GM19240 (cell line): ENCODE measurements at regions not wholly inside any gene's neighbourhood (a gene's known extent, or its start where the extent isn't known, plus 50 kb on each side); places are given as distances from the start of the nearest gene placed in this dataset.

ENCODE experiments used
- DNase-seq: peaks from one replicate; pipeline ENCODE4 v3.0.0; 2011; ENCODE audit warnings: low spot score; ENCODE audit not compliant: insufficient read length

DNA sequence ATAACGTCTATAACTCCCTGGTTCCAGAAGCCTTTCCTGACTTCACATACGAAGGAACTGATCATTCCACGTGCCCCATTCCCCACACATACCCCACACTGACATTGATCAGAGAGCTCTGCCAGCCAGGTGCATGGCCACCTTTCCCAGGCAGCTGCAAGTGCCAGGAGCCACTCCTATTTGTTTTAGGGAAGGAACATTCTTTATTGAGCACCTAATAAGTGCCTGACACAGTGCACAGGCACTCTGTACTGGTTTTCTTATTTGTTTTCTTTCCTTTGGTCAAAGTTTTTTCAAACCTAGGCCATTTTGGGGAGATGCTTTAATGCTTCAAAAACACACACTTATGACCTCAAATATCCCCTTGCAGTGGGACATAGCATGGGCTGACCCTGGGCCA lies 50.0 kb downstream of the PITPNM2 start:
- DNase-seq = no peak

DNA sequence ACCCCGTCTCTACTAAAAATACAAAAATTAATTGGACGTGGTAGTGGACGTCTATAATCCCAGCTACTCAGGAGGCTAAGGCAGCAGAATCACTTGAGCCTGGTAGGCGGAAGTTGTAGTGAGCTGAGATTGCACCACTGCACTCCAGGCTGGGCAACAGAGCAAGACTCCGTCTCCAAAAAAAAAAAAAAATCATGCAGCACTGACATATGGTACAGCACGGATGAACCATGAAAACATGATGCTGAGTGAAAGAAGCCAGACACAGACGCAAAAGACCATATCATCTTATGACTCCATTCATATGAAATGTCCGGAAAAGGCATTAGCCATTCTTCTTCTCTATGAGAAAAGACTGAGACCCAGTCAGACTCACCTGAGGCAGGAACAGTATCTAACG lies 50.4 kb downstream of the PITPNM2 start:
- DNase-seq = no peak

DNA sequence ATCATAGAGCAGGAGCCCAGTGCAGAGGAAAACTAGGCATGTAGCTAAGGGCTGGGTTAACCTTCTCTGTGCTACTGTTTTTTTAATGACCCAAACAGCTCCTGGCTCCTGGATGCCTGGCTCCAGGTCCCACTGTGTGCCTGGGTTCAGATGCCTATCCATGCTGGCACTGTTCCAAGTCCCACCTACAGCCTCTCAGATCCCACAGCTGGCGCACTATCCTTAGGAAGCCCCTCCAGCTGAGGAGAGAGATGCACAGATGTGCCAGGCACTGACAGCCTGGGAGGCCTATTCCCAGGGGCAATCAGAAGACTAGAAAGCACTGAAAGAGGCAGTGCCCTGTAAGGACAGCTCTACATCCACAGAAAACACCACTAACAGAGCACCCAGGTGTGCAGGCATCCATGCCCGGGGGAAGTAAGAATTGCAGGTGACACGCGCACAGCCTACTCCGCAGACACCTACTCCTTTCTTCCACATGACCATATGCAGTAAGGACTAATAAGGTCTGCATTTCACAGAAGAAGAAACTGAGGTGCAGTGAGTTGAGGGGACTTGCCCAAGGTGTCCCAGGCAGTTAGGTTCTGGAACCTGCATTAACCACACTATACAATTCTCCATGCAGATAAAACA lies 51.2 kb downstream of the PITPNM2 start:
- no peak for DNase-seq

DNA sequence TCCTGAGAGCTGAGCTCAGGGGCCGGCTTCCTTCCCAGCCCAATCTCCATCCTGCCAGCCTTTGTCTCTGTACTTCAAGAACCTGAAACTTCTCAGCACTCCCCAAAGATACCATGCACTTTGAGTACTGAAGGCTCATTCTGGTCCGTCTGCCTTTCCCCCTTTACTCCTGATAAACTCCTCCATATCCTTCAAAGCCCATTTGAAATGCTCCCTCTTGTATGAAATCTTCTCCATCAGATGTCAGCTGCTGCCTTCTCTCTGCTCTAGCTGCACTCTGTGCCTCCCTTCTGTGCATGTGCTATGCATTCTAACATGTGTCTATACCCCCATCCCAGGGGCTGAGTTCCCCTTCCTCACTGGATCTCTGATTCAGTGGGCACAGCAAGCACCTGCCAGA lies 52.1 kb downstream of the PITPNM2 start:
- DNase-seq = no peak

- no peak for DNase-seq
These were observed 53.3 kb downstream of the PITPNM2 start for GRCh38 chr12:123097561-123098084.

DNA sequence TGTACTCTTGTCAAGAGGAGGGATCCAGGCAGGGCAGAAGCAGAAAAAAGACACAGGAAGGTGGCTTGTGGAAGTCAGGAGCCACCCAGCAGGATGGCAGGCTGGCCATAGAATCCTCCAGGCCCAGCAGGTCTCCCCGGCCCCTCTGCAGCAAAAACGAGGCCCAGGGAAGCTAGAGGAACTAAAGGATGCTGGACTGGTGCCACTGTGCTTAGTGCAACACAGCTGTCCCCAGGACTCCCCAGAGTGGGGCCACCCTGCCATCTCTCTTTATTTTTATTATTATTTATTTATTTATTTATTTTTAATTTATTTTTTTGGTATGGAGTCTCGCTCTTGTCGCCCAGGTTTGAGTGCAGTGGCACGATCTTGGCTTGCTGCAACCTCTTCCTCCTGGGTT lies 54.1 kb downstream of the PITPNM2 start:
- DNase-seq = no peak

- no peak for DNase-seq
These were observed 54.7 kb downstream of the PITPNM2 start for GRCh38 chr12:123096182-123096581.

DNA sequence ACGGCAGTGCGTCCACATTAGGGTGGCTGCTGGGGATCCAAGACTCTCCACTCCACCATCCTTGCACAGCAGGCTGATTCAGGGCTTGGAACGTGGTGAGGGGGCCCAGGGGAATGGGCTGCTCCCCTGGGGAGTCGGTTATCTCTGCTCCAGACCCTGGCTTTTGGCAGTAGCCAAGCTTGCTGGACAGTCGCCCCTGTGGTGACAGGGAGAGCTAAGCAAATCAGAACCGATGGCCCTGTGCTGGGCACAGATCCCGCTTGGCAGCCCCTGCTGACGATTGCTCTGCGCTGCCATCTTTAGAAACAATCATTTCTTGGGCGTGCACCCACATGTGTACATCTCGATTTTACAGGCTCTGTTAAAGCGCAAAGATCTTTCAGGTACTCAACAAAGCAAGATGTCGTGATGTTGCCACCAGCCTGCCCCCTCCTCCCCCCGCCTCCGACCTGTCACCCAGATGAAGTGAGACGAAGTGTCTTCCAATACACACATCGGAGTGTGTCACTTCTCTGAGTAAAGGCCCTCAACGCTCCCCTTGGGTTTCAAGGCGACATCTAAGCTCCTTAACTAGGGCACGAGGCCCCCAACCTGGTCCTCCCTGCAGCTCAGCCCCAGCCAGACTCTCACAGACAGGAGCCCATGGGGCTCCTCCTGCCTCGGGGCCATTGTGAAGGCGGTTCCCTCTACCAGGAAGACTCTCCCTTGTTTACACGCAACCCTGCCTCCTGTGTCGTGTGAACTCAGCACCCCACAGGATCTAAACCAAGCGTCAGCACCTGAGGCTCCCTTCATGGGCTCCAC lies 55.6 kb downstream of the PITPNM2 start:
- DNase-seq = no peak

DNA sequence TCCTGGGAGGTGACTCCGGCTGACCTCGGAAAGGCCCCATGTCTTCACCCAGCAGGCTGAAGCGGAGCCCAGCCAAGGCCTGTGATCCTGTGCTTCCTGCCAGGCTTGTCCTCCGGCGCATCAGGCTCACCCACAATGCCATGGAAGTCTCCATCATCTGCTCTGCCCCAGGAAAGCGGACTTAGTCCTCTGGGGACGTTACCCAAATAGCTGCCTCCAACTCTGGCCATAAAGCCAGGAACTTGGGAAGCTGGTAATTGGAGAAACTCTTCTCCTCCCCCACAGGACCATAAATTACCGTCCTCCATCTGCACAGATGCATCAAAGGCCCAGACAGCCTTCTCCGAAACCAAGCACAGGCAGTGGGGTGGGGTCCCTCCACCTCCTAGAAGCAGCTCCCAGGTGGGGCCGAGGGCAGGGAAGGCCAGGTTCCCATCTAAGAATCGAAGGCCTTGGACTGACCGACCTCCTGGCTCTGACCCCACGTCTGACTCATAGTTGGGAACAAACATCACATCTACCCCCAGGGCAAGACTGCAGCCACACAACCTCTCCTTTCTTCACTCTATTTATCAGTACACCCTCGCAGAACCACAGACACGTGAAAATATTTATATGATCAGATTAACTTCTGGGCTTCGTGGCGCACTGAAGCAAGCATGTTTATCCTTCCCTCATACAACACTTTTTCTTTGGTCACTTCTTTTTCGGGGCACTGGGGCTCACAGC lies 56.4 kb downstream of the PITPNM2 start:
- DNase-seq = no peak

DNA sequence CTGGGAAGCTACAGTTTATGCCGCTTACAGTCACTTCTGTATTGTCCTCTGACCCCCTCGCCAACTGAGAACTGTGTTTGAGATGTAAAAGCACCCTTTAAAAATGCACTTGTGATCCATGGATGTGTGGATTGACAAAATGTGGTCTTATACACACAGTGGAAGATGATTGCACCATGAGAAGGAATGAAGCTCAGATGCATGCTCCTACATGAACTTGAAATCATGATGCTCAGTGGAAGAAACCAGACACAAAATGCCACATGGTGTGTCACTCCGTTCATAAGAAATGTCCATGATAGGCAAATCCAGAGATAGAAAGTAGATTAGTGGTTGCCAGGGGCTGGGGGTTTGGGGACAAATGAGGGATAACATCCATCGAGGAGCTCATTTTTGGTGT lies 58.0 kb downstream of the PITPNM2 start:
- no peak for DNase-seq

DNA sequence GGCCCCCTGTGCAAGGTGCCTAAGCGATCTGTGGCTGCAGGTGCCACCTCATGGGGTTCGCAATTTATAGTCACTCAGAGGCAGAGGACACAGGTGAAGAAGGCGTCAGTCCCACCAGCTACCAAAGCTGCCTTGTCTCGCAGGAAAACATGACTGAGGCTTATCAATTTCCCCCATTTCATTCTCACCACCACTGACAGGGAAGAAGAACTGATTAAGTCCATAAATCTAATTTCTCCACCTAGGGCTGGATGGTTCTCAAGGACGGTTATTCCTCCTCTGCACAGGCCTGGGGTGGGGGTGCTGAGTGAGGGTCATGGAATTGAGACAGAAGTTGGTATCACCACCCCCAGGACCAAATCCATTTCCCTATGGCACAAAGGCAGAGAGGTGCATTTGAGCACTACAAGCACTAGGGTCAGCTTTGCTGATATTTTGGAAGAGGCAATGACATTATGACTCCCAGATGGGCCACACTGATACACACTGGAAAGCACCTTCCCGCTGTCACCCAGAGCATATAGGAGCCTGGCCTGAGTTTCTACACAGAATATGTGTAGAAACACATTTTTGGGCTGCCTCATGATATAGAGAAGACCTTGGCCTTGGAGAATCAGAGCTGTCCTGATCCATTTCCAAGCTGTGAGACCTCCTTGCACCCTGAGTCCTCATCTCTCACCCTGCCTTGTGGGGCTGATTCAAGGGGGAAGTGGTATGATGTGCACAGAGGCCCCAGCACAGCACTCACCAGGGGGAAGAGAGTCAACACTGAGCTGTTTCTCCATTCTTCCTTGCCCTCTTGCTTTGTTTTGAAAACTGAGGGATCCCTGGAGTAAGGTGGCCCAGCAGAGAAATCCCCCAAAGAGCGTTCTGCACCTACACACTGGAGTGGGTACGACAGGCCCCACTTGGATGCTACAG lies 59.4 kb downstream of the PITPNM2 start:
- DNase-seq = no peak

DNA sequence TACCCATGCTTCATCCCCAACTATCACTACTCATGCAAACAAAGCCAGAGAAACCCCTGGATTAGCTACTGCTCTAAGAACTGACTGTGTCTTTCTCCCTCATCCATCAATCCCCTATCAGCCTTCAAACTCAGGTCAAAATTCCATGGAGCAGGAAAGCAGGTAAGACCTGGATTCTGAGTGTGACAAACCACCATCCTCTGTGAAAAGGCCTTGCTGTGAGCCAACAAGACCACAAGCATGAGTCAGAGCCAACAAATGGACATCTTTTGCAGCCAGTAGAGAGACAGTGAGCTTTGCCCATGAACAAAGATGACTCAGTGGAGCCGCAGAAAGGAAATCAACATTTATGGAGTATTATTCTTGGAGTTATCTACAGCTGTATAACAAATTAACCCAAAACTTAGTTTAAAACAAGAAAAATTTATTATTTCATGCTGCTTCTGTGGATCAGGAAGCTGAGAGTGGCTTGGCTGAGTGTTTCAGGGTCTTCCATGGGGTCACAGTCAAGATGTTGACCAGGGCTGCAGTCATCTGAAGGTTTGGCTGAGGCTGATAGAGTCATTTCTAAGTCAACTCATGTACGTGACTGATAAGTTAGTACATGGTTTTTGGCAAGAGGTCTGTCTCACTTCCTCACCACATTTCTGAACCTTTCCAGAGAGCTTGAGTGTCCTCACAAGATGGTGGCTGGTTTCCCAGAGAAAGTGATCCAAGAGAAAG lies 61.1 kb downstream of the PITPNM2 start:
- DNase-seq = no peak

- no peak for DNase-seq
These were observed 61.8 kb downstream of the PITPNM2 start for GRCh38 chr12:123089140-123089539.

- no peak for DNase-seq
These were observed 65.0 kb downstream of the PITPNM2 start for GRCh38 chr12:123085730-123086487.

- no peak for DNase-seq
These were observed 65.8 kb downstream of the PITPNM2 start for GRCh38 chr12:123085066-123085465.

GRCh38 chr12:123083661-123084571 lies 67.0 kb downstream of the PITPNM2 start:
- no peak for DNase-seq

DNA sequence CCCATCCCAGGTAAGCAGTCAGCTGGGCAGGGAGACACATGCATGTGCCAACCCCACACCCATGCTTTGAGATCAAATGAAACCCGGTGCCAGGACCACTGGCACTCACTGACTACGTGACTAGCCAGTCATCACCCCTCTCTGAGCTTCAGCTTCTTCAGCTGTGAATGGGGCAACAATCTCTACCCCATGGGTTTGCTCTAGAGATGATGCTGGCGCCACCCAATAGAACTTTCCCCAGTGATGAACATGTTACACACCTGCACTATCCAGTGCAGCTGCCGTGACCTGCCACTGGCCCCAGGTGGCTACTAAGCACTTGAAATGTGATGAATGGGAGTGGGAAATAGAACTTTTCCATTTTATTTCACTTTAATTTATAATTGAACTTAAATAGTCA lies 70.3 kb downstream of the PITPNM2 start:
- no peak for DNase-seq

GRCh38 chr12:123078531-123079155 lies 72.2 kb downstream of the PITPNM2 start:
- DNase-seq = no peak
